DND-41 (cell line): ENCODE measurements at regions not wholly inside any gene's neighbourhood (a gene's known extent, or its start where the extent isn't known, plus 50 kb on each side); places are given as distances from the start of the nearest gene placed in this dataset.

Experiments used
- ATAC-seq: fragments of 200-7000 bp; cut with Tn5 transposase; 3 replicates; pipeline ENCODE4 v1.9.1; 2021; ENCODE audit warnings: low read depth; ENCODE audit not compliant: insufficient read depth
- DNase-seq: peaks from one replicate; pipeline ENCODE4 v3.0.0-alpha.2; 2020
- H2AFZ ChIP-seq: 2 replicates; pipeline ENCODE4 v1.6.0; 2012; ENCODE audit warnings: low read depth, low read length
- H3K27ac ChIP-seq: 2 replicates; pipeline ENCODE4 v1.5.1; 2012; ENCODE audit warnings: low read length, inconsistent platforms
- H3K27me3 ChIP-seq: fragments of 200-600 bp; sonication (generic); 2 replicates; pipeline ENCODE4 v1.6.0; 2012; ENCODE audit warnings: low read length, mild to moderate bottlenecking, inconsistent platforms; ENCODE audit not compliant: insufficient read depth, poor library complexity
- H3K36me3 ChIP-seq: 2 replicates; pipeline ENCODE4 v1.5.1; 2012; ENCODE audit warnings: low read length, inconsistent platforms; ENCODE audit not compliant: insufficient read depth
- H3K4me1 ChIP-seq: 2 replicates; pipeline ENCODE4 v1.5.1; 2012; ENCODE audit warnings: mild to moderate bottlenecking, low read length; ENCODE audit not compliant: insufficient read depth
- H3K4me2 ChIP-seq: 2 replicates; pipeline ENCODE4 v1.6.0; 2012; ENCODE audit warnings: mild to moderate bottlenecking, moderate library complexity, low read length, inconsistent platforms; ENCODE audit not compliant: insufficient read depth
- H3K4me3 ChIP-seq, 2 experiments: fragments of 200-600 bp in 1 of 2; shearing (Covaris generic) in 1 of 2; 2 replicates each; pipeline ENCODE4 v1.5.1; 2012 to 2016; ENCODE audit warnings: inconsistent platforms in 2 of 2, low read length in 2 of 2, mild to moderate bottlenecking in 2 of 2, low read depth in 1 of 2, moderate library complexity in 1 of 2
- H3K79me2 ChIP-seq: 2 replicates; pipeline ENCODE4 v1.6.0; 2012; ENCODE audit warnings: low read length, inconsistent platforms; ENCODE audit not compliant: insufficient read depth
- H3K9ac ChIP-seq: 2 replicates; pipeline ENCODE4 v1.6.0; 2012; ENCODE audit warnings: low read depth, mild to moderate bottlenecking, inconsistent platforms, low read length, moderate library complexity
- H3K9me3 ChIP-seq: 2 replicates; pipeline ENCODE4 v1.5.1; 2012; ENCODE audit warnings: low read length, moderate library complexity, mild to moderate bottlenecking, inconsistent platforms; ENCODE audit not compliant: insufficient read depth, severe bottlenecking
- H4K20me1 ChIP-seq: 2 replicates; pipeline ENCODE4 v1.6.0; 2012; ENCODE audit warnings: low read length; ENCODE audit not compliant: insufficient read depth
- EZH2 ChIP-seq: IDR thresholded peaks from 3 replicates; pipeline ENCODE4 v1.6.1; 2012; ENCODE audit warnings: borderline replicate concordance, low read depth, mild to moderate bottlenecking, moderate library complexity, low read length, inconsistent platforms; ENCODE audit not compliant: severe bottlenecking
- TF ChIP-seq, protein P1 (sequence below): IDR thresholded peaks from 2 replicates; pipeline ENCODE4 v1.5.1; 2012; ENCODE audit warnings: borderline replicate concordance, low read length, moderate library complexity, mild to moderate bottlenecking; ENCODE audit not compliant: poor library complexity, severe bottlenecking; ENCODE audit errors: extremely low read depth

DNA sequence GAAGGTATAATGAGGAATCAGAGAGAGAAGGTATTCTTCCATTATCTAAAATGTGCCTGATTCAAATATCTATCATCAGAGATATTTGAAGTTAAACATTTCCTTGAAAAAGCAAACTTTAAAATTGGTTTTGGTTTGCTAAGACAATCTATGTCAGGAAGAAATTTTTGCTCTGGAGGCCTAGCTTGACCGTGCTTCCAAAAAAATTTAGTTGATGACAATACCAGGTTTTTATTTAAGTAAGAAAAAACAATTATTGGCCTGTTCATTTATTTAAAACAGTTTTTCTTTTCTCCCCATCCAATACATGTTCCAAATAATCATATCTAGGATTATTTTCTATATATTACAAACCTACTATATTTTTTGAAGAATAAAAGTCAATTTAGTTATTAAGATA lies 75.3 kb downstream of the OTOL1 start:
- no peak overlapping the region for H3K4me2 ChIP-seq
- H3K27me3 ChIP-seq, result no peaks in the 10 kb centered on the region
- no peak for ATAC-seq
- H4K20me1 ChIP-seq, result no peaks in the 10 kb centered on the region
- H3K27ac ChIP-seq, result no peak overlapping the region
- H3K9ac ChIP-seq, result no peak overlapping the region
- H3K9me3 ChIP-seq, result no peaks in the 10 kb centered on the region
- no peak overlapping the region for H3K4me3 ChIP-seq
- TF ChIP-seq, protein P1, sequence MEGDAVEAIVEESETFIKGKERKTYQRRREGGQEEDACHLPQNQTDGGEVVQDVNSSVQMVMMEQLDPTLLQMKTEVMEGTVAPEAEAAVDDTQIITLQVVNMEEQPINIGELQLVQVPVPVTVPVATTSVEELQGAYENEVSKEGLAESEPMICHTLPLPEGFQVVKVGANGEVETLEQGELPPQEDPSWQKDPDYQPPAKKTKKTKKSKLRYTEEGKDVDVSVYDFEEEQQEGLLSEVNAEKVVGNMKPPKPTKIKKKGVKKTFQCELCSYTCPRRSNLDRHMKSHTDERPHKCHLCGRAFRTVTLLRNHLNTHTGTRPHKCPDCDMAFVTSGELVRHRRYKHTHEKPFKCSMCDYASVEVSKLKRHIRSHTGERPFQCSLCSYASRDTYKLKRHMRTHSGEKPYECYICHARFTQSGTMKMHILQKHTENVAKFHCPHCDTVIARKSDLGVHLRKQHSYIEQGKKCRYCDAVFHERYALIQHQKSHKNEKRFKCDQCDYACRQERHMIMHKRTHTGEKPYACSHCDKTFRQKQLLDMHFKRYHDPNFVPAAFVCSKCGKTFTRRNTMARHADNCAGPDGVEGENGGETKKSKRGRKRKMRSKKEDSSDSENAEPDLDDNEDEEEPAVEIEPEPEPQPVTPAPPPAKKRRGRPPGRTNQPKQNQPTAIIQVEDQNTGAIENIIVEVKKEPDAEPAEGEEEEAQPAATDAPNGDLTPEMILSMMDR, result no peak
- TF ChIP-seq EZH2, result no peak
- H3K79me2 ChIP-seq, result no peaks in the 10 kb centered on the region
- no peaks in the 10 kb centered on the region for H3K4me1 ChIP-seq
- H2AFZ ChIP-seq, result no peak overlapping the region
- H3K36me3 ChIP-seq, result no peaks in the 10 kb centered on the region
- DNase-seq, result no peak

DNA sequence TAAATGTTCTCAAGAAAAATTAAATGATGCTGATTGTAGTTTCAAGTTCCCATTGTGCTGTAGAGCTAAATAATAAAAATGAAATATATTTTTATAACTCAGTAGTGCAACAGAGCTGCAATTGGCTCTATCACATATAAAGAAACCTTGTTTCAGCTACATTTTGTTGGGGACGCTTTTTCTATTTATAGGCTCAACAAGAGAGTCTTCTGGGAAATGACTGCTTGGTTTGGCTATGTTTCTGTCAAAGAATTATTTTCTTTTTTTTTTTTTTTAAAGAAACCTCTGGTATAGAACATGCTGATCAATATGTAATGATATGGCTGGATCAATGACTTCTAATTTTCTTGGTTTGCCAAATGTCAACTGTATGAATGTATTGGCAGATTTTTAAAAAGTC lies 76.5 kb downstream of the OTOL1 start:
- Histone ChIP-seq H3K4me2 (no peak overlapping the region), H3K9me3 (no peaks in the 10 kb centered on the region), H3K27ac (no peak overlapping the region), H3K79me2 (no peaks in the 10 kb centered on the region), H3K4me1 (no peaks in the 10 kb centered on the region), H3K9ac (no peak overlapping the region), H3K36me3 (no peaks in the 10 kb centered on the region), H3K27me3 (no peaks in the 10 kb centered on the region), H2AFZ (no peak overlapping the region), H3K4me3 (no peak overlapping the region), H4K20me1 (no peaks in the 10 kb centered on the region)
- no peak for DNase-seq
- TF ChIP-seq EZH2, result no peak
- TF ChIP-seq, protein P1, result no peak
- no peak for ATAC-seq

DNA sequence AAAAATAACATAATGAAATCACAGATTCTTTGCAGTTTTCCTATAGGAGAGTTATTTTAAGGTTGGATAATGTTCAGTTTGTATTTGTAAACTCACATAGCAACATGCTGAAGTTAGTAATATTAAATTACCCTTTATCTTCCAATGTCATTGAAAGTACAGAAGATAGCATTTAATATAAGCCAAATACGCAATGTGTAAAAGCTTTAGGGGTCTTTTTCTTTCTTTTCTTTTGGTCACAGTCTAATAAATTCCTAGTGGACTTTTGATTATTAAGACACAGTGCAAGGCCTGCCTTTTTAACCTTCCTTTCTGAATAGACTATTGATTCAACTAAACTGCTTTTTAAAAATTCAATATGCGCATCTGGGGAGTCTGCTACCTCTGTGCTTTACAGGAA lies 79.3 kb downstream of the OTOL1 start:
- Histone ChIP-seq H2AFZ (no peak overlapping the region), H3K4me3 (no peak overlapping the region), H3K4me1 (no peaks in the 10 kb centered on the region), H3K4me2 (no peak overlapping the region), H4K20me1 (no peaks in the 10 kb centered on the region), H3K27ac (no peak overlapping the region), H3K79me2 (no peaks in the 10 kb centered on the region), H3K9me3 (no peaks in the 10 kb centered on the region), H3K36me3 (no peaks in the 10 kb centered on the region), H3K27me3 (no peaks in the 10 kb centered on the region), H3K9ac (no peak overlapping the region)
- ATAC-seq, result no peak
- no peak for DNase-seq
- no peak for TF ChIP-seq EZH2
- TF ChIP-seq, protein P1, result no peak

DNA sequence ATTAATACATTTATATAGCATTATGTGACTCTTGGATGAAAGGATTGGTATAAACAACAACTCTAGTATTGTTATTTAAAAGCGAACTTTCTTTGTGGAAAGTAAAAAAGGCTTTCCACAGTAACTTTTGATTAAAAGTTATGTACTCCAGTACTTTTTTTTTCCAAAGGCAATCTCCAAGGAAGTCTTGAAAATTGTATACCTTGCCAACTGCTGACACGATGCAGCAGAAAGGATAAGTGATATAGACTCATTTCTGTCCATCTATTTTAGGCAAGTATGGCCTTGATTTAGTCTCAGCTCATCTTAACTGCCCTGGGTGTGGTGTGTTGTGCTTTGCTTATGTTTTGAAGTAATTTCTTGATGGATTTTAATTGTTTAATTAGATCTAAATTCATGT lies 79.7 kb downstream of the OTOL1 start:
- Histone ChIP-seq H3K9ac (no peak overlapping the region), H4K20me1 (no peaks in the 10 kb centered on the region), H3K4me2 (no peak overlapping the region), H3K9me3 (no peaks in the 10 kb centered on the region), H2AFZ (no peak overlapping the region), H3K4me3 (no peak overlapping the region), H3K36me3 (no peaks in the 10 kb centered on the region), H3K27ac (no peak overlapping the region), H3K79me2 (no peaks in the 10 kb centered on the region), H3K4me1 (no peaks in the 10 kb centered on the region), H3K27me3 (no peaks in the 10 kb centered on the region)
- ATAC-seq (no peak), DNase-seq (no peak)
- TF ChIP-seq, protein P1, result no peak
- no peak for TF ChIP-seq EZH2
